H1 (cell line): ENCODE measurements at regions not wholly inside any gene's neighbourhood (a gene's known extent, or its start where the extent isn't known, plus 50 kb on each side); places are given as distances from the start of the nearest gene placed in this dataset.

Source experiments
- CTCF ChIA-PET: fragments of 300-600 bp; sonication (Branson Sonifier 250); formaldehyde crosslinking; loops from one replicate; lab custom pipeline; 2021; ENCODE audit not compliant: partially characterized antibody; lab: Charles Lee
- POLR2A ChIA-PET: fragments of 300-600 bp; sonication (Branson Sonifier 250); formaldehyde crosslinking; loops from one replicate; lab custom pipeline; 2021; ENCODE audit warnings: inconsistent platforms; ENCODE audit not compliant: partially characterized antibody; lab: Charles Lee
- DNase-seq, 2 experiments: peaks; one replicate each; pipeline versions ENCODE4 v3.0.0 to v3.0.0-alpha.2; 2010 to 2022; ENCODE audit warnings: low spot score in 2 of 2, low read depth in 1 of 2, mixed read lengths in 1 of 2
- FAIRE-seq: peaks from 2 replicates; lab custom pipeline; 2011; peaks lifted over from hg19 to GRCh38; lab: Jason Lieb, UNC
- H2AFZ ChIP-seq: 2 replicates; pipeline ENCODE4 v1.8.1; 2012; ENCODE audit warnings: low read length, inconsistent platforms
- H2AK5ac ChIP-seq: 2 replicates; pipeline ENCODE4 v1.6.1; 2013; ENCODE audit warnings: low read depth, low read length
- H2BK120ac ChIP-seq: replicated peaks from 2 replicates; pipeline ENCODE3; 2013; ENCODE audit warnings: low read depth, low read length, inconsistent platforms
- H2BK12ac ChIP-seq: 2 replicates; pipeline ENCODE4 v1.6.1; 2013; ENCODE audit warnings: low read depth, low read length
- H2BK15ac ChIP-seq: 2 replicates; pipeline ENCODE4 v1.6.1; 2013; ENCODE audit warnings: low read length
- H2BK20ac ChIP-seq: 2 replicates; pipeline ENCODE4 v1.6.1; 2013; ENCODE audit warnings: low read length
- H2BK5ac ChIP-seq: 2 replicates; pipeline ENCODE4 v1.6.1; 2013; ENCODE audit warnings: low read depth, low read length
- H3K14ac ChIP-seq: 2 replicates; pipeline ENCODE4 v1.6.1; 2013; ENCODE audit warnings: inconsistent platforms; ENCODE audit not compliant: insufficient read length
- H3K18ac ChIP-seq: 2 replicates; pipeline ENCODE4 v1.6.1; 2013; ENCODE audit warnings: low read length; ENCODE audit errors: extremely low read depth
- H3K23ac ChIP-seq: 2 replicates; pipeline ENCODE4 v1.6.1; 2013; ENCODE audit warnings: inconsistent platforms; ENCODE audit not compliant: insufficient read length
- H3K23me2 ChIP-seq: 2 replicates; pipeline ENCODE4 v1.6.1; 2013; ENCODE audit warnings: low read depth, low read length
- H3K27ac ChIP-seq: 2 replicates; pipeline ENCODE4 v1.6.1; 2011; ENCODE audit warnings: low read depth, low read length, inconsistent platforms
- H3K27me3 ChIP-seq, 4 experiments: replicated peaks in 1 of 4; 1 replicate in 1 of 4; 2 replicates in 3 of 4; pipeline versions ENCODE4 v1.6.1 to v1.8.1; 2011 to 2013; ENCODE audit warnings: low read length in 3 of 4, mild to moderate bottlenecking in 3 of 4, inconsistent platforms in 2 of 4, mixed read lengths in 2 of 4, moderate library complexity in 1 of 4; ENCODE audit not compliant: control insufficient read depth in 3 of 4, insufficient read depth in 3 of 4; ENCODE audit errors: extremely low read depth in 1 of 4
- H3K36me3 ChIP-seq, 4 experiments: 2 replicates each; pipeline versions ENCODE4 v1.6.1 to v1.8.1; 2011 to 2013; ENCODE audit warnings: mild to moderate bottlenecking in 4 of 4, low read length in 3 of 4, moderate library complexity in 2 of 4, control low read depth in 1 of 4, inconsistent platforms in 1 of 4; ENCODE audit not compliant: insufficient read depth in 4 of 4, control insufficient read depth in 2 of 4
- H3K4ac ChIP-seq: replicated peaks from 2 replicates; pipeline ENCODE3; 2013; ENCODE audit warnings: low read length, low read depth, mixed read lengths, inconsistent platforms; ENCODE audit not compliant: insufficient read length
- H3K4me1 ChIP-seq, 4 experiments: replicated peaks in 1 of 4; 1 replicate in 1 of 4; 2 replicates in 3 of 4; pipeline versions ENCODE4 v1.6.1 to v1.8.1; 2011 to 2013; ENCODE audit warnings: low read length in 3 of 4, inconsistent platforms in 2 of 4, mixed read lengths in 1 of 4; ENCODE audit not compliant: insufficient read depth in 4 of 4, control insufficient read depth in 3 of 4
- H3K4me2 ChIP-seq, 2 experiments: 2 replicates each; pipeline versions ENCODE4 v1.6.1 to v1.8.1; 2011 to 2013; ENCODE audit warnings: low read depth in 2 of 2, low read length in 2 of 2, control low read depth in 1 of 2, inconsistent platforms in 1 of 2, mild to moderate bottlenecking in 1 of 2; ENCODE audit not compliant: insufficient read depth in 1 of 2
- H3K4me3 ChIP-seq, 4 experiments: fragments of 200-600, 300-600 bp in 1 of 4; sonication (generic), shearing (Covaris generic), sonication (Bioruptor Twin) in 1 of 4; 2 replicates each; pipeline versions ENCODE4 v1.5.1 to v1.8.1; 2011 to 2016; ENCODE audit warnings: low read length in 4 of 4, low read depth in 3 of 4, control low read depth in 2 of 4, inconsistent platforms in 2 of 4, mild to moderate bottlenecking in 2 of 4, mixed read lengths in 1 of 4, moderate library complexity in 1 of 4; ENCODE audit not compliant: insufficient read depth in 2 of 4; ENCODE audit errors: extremely low read depth in 1 of 4
- H3K56ac ChIP-seq: replicated peaks from 2 replicates; pipeline ENCODE3; 2013; ENCODE audit warnings: low read depth, mild to moderate bottlenecking, mixed read lengths, low read length, inconsistent platforms; ENCODE audit not compliant: insufficient read length
- H3K79me1 ChIP-seq: 2 replicates; pipeline ENCODE4 v1.6.1; 2013; ENCODE audit warnings: low read depth, low read length, control low read depth
- H3K79me2 ChIP-seq, 2 experiments: 2 replicates each; pipeline versions ENCODE4 v1.6.1 to v1.8.1; 2012 to 2013; ENCODE audit warnings: low read length in 2 of 2, mild to moderate bottlenecking in 2 of 2, inconsistent platforms in 1 of 2; ENCODE audit not compliant: insufficient read depth in 2 of 2, control insufficient read depth in 1 of 2
- H3K9ac ChIP-seq, 4 experiments: replicated peaks in 1 of 4; 1 replicate in 1 of 4; 2 replicates in 3 of 4; pipeline versions ENCODE4 v1.6.1 to v1.8.1; 2011 to 2013; ENCODE audit warnings: low read depth in 3 of 4, low read length in 3 of 4, control low read depth in 2 of 4, mild to moderate bottlenecking in 2 of 4, moderate library complexity in 2 of 4, inconsistent platforms in 1 of 4; ENCODE audit errors: extremely low read depth in 1 of 4
- H3K9me3 ChIP-seq, 2 experiments: 2 replicates each; pipeline versions ENCODE4 v1.6.1 to v1.8.1; 2012 to 2013; ENCODE audit warnings: mild to moderate bottlenecking in 2 of 2, moderate library complexity in 2 of 2, control low read depth in 1 of 2, inconsistent platforms in 1 of 2, low read depth in 1 of 2, low read length in 1 of 2, mixed read lengths in 1 of 2; ENCODE audit not compliant: insufficient read depth in 2 of 2
- H4K20me1 ChIP-seq, 2 experiments: replicated peaks in 1 of 2; 2 replicates each; pipeline versions ENCODE3 to v1.8.1; 2011 to 2013; ENCODE audit warnings: inconsistent platforms in 2 of 2, low read length in 2 of 2, mild to moderate bottlenecking in 1 of 2; ENCODE audit not compliant: insufficient read depth in 2 of 2, control insufficient read depth in 1 of 2
- H4K5ac ChIP-seq: 2 replicates; pipeline ENCODE4 v1.6.1; 2013; ENCODE audit warnings: low read length, low read depth, mixed read lengths, inconsistent platforms; ENCODE audit not compliant: insufficient read length
- H4K8ac ChIP-seq: 2 replicates; pipeline ENCODE4 v1.8.0; 2013; ENCODE audit warnings: mild to moderate bottlenecking, moderate library complexity, low read length, inconsistent platforms; ENCODE audit not compliant: insufficient read depth; ENCODE audit errors: extremely low read depth
- H4K91ac ChIP-seq: replicated peaks from 2 replicates; pipeline ENCODE3; 2013; ENCODE audit warnings: low read length, mixed read lengths, inconsistent platforms; ENCODE audit not compliant: insufficient read length
- CHD1 ChIP-seq: IDR thresholded peaks from 2 replicates; pipeline ENCODE4 v1.6.1; 2012; ENCODE audit warnings: low read depth, low read length, improper control_type of control experiment
- HDAC2 ChIP-seq, 2 experiments: fragments of 300-600 bp in 1 of 2; sonication (generic) in 1 of 2; IDR thresholded peaks; 2 replicates each; pipeline ENCODE4 v1.6.1; 2011 to 2012; ENCODE audit warnings: low read depth in 2 of 2, low read length in 2 of 2, mild to moderate bottlenecking in 2 of 2, moderate library complexity in 2 of 2, borderline replicate concordance in 1 of 2, inconsistent platforms in 1 of 2
- NANOG ChIP-seq: IDR thresholded peaks from 2 replicates; pipeline ENCODE4 v1.6.1; 2011; ENCODE audit warnings: low read length, low read depth, mild to moderate bottlenecking, inconsistent platforms; ENCODE audit not compliant: insufficient read depth, poor library complexity, severe bottlenecking
- RNF2 ChIP-seq: fragments of 200-900, 300-1000 bp; sonication (generic); IDR thresholded peaks from 2 replicates; pipeline ENCODE4 v1.7.1; 2016; ENCODE audit warnings: borderline replicate concordance, low read depth, mild to moderate bottlenecking, antibody characterized with exemption, low read length; ENCODE audit not compliant: poor library complexity, severe bottlenecking; ENCODE audit errors: missing control alignments
- SAP30 ChIP-seq: fragments of 300-600 bp; sonication (generic); IDR thresholded peaks from 2 replicates; pipeline ENCODE4 v1.7.1; 2012; ENCODE audit warnings: low read length, moderate library complexity, mild to moderate bottlenecking, inconsistent platforms; ENCODE audit not compliant: insufficient read depth, insufficient replicate concordance
- SIN3A ChIP-seq, 2 experiments: IDR thresholded peaks in 1 of 2; conservative IDR thresholded peaks in 1 of 2; 2 replicates each; pipeline ENCODE4 v1.6.1; 2011 to 2012; ENCODE audit warnings: low read length in 2 of 2, improper control_type of control experiment in 1 of 2, low read depth in 1 of 2, mild to moderate bottlenecking in 1 of 2
- SIRT6 ChIP-seq: IDR thresholded peaks from one replicate; pipeline ENCODE4 v1.7.1; 2012; ENCODE audit warnings: low read length, inconsistent platforms
- TEAD4 ChIP-seq: IDR thresholded peaks from 2 replicates; pipeline ENCODE4 v1.6.1; 2012; ENCODE audit warnings: low read depth, low read length, inconsistent platforms, mixed read lengths
- YY1 ChIP-seq: IDR thresholded peaks from 2 replicates; pipeline ENCODE4 v1.6.1; 2011; ENCODE audit warnings: low read depth, mild to moderate bottlenecking, low read length
- WGBS, 2 experiments: shearing (Covaris generic) in 1 of 2; methylation state at CpG; one replicate each; pipeline versions ENCODE4 v1.1.6 to v1.1.7; 2013 to 2015; ENCODE audit warnings: low lambda C conversion rate in 2 of 2, mixed read lengths in 2 of 2, inconsistent platforms in 1 of 2, low coverage in 1 of 2, missing lambda C conversion rate in 1 of 2; ENCODE audit not compliant: insufficient replicate concordance in 2 of 2, insufficient coverage in 1 of 2, insufficient read length in 1 of 2; ENCODE audit errors: extremely low coverage in 1 of 2, missing lambda C conversion rate in 1 of 2; 5-methylcytosine and 5-hydroxymethylcytosine counted together
- TF ChIP-seq, protein P1 (sequence below): IDR thresholded peaks from 2 replicates; pipeline ENCODE4 v1.6.1; 2011; ENCODE audit warnings: low read length, improper control_type of control experiment
- TF ChIP-seq, protein P2 (sequence below): IDR thresholded peaks from 2 replicates; pipeline ENCODE4 v1.6.1; 2011; ENCODE audit warnings: low read depth, mild to moderate bottlenecking, low read length; ENCODE audit not compliant: insufficient read depth

DNA sequence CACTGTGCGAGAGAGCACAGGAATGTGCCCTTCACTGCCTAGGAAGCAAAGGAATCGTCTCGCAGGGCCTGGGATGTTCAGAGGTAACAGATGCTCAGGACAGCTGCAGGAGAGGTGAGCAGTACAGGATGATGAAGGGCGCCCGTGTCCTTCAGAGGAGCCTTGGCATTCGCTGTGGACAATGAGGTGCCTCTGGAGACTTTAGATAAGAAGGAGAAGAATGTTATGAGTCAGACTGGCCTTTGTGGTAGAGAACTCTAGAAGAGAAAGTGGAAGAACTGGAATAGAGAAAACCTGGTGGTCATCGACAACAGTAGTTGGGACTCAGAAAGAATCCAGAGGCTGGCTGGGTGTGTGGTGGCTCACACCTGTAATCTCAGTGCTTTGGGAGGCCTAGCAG, 64.4 kb upstream of the LEP start:
- no peak overlapping the region for H3K9ac ChIP-seq
- no peak overlapping the region for H4K8ac ChIP-seq
- H4K91ac ChIP-seq, result no peak overlapping the region
- H3K79me1 ChIP-seq, result no peaks in the 10 kb centered on the region
- no peaks in the 10 kb centered on the region for H4K20me1 ChIP-seq
- CTCF ChIA-PET, result interaction anchor here (0.7 to 10.6 kb wide), 3 partner anchors 8 to 30 kb away, joined by 3 to 131 read pairs (median 4); no protein-coding TSS in a partner anchor
- no peak overlapping the region for H3K4me2 ChIP-seq
- H3K14ac ChIP-seq, result no peak overlapping the region
- TF ChIP-seq YY1, result no peak
- no peak for TF ChIP-seq CHD1
- TF ChIP-seq TEAD4, result no peak
- no peak for TF ChIP-seq SIN3A (conservative IDR thresholded peaks at IDR 0.05 in 1 of 2, IDR thresholded peaks at IDR 0.05 in 1 of 2; ENCODE audit: low read depth in 1 of 2, low read length in 2 of 2)
- TF ChIP-seq SAP30, result no peak
- no peak for TF ChIP-seq NANOG
- TF ChIP-seq, protein P1, sequence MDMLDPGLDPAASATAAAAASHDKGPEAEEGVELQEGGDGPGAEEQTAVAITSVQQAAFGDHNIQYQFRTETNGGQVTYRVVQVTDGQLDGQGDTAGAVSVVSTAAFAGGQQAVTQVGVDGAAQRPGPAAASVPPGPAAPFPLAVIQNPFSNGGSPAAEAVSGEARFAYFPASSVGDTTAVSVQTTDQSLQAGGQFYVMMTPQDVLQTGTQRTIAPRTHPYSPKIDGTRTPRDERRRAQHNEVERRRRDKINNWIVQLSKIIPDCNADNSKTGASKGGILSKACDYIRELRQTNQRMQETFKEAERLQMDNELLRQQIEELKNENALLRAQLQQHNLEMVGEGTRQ, result no peak
- TF ChIP-seq RNF2, result no peak
- TF ChIP-seq HDAC2 (IDR thresholded peaks at IDR 0.05; ENCODE audit: borderline replicate concordance in 1 of 2, low read depth in 2 of 2, low read length in 2 of 2), result no peak
- TF ChIP-seq SIRT6, result no peak
- TF ChIP-seq, protein P2, sequence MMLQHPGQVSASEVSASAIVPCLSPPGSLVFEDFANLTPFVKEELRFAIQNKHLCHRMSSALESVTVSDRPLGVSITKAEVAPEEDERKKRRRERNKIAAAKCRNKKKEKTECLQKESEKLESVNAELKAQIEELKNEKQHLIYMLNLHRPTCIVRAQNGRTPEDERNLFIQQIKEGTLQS, result no peak
- H3K4me1 ChIP-seq, result peaks cover 0 to 8% (median under 1%) of the 10 kb centered on the region in 4 experiments; a peak in 1 of 7 replicates
- H3K9me3 ChIP-seq, result no peaks in the 10 kb centered on the region
- no peak overlapping the region for H3K23ac ChIP-seq
- no peak overlapping the region for H3K4ac ChIP-seq
- H2BK15ac ChIP-seq, result no peak overlapping the region
- no peaks in the 10 kb centered on the region for H3K79me2 ChIP-seq
- no peaks in the 10 kb centered on the region for H3K36me3 ChIP-seq
- H3K4me3 ChIP-seq, result no peak overlapping the region
- no peak overlapping the region for H2BK120ac ChIP-seq
- 92% methylated on average over 7 of the region's 7 CpGs; no CpG with 5 or more reads in 1 of the 2 experiments for WGBS, 2 experiments
- no peak overlapping the region for H2AFZ ChIP-seq
- H4K5ac ChIP-seq, result no peak overlapping the region
- no peak for FAIRE-seq
- POLR2A ChIA-PET, result no interaction called here
- no peak overlapping the region for H2BK12ac ChIP-seq
- DNase-seq, result no peak
- H3K23me2 ChIP-seq, result no peaks in the 10 kb centered on the region
- no peak overlapping the region for H2AK5ac ChIP-seq
- no peak overlapping the region for H2BK5ac ChIP-seq
- H2BK20ac ChIP-seq, result no peak overlapping the region
- H3K56ac ChIP-seq, result no peak overlapping the region
- no peak overlapping the region for H3K27ac ChIP-seq
- no peaks in the 10 kb centered on the region; a peak in 2 of 7 replicates for H3K27me3 ChIP-seq
- no peak overlapping the region for H3K18ac ChIP-seq
